A549 (cell line): ENCODE measurements at regions not wholly inside any gene's neighbourhood (a gene's known extent, or its start where the extent isn't known, plus 50 kb on each side); places are given as distances from the start of the nearest gene placed in this dataset.

Experiments used
- CTCF ChIP-seq: fragments of >200 bp; sonication (Bioruptor Twin); formaldehyde crosslinking; IDR thresholded peaks from 3 replicates; pipeline ENCODE4 v1.5.1; 2016
- POLR2A ChIP-seq: IDR thresholded peaks from 2 replicates; pipeline ENCODE4 v1.6.1; 2012; ENCODE audit warnings: mild to moderate bottlenecking, low read length
- RNF2 ChIP-seq: fragments of 200-600 bp; sonication (generic); IDR thresholded peaks from 2 replicates; pipeline ENCODE4 v1.6.1; 2016; ENCODE audit warnings: low read depth, mild to moderate bottlenecking, antibody characterized with exemption, moderate library complexity, borderline replicate concordance

- TF ChIP-seq CTCF, result no peak
- no peak for TF ChIP-seq RNF2
- TF ChIP-seq POLR2A, result no peak
These were observed 980.6 kb upstream of the PIK3C3 start for GRCh38 chr18:40974448-40974847.
